SK-N-SH (cell line): ENCODE measurements at regions not wholly inside any gene's neighbourhood (a gene's known extent, or its start where the extent isn't known, plus 50 kb on each side); places are given as distances from the start of the nearest gene placed in this dataset.

Source experiments
- MXI1 ChIP-seq: IDR thresholded peaks from 2 replicates; pipeline ENCODE4 v1.6.1; 2012; ENCODE audit warnings: mild to moderate bottlenecking, low read depth, low read length, improper control_type of control experiment
- POLR2AphosphoS5 ChIP-seq: IDR thresholded peaks from 2 replicates; pipeline ENCODE4 v1.6.1; 2012; ENCODE audit warnings: low read depth, low read length
- USF2 ChIP-seq: fragments of 150-350 bp; IDR thresholded peaks from 2 replicates; pipeline ENCODE4 v1.6.1; 2017; ENCODE audit warnings: antibody characterized with exemption, low read length, low read depth, borderline replicate concordance
- TF ChIP-seq, protein P1 (sequence below): fragments of 200-600 bp; sonication (generic); IDR thresholded peaks from 2 replicates; pipeline ENCODE4 v1.6.1; 2017; ENCODE audit warnings: antibody characterized with exemption, mild to moderate bottlenecking, moderate library complexity
- TF ChIP-seq, protein P2 (sequence below): IDR thresholded peaks from 2 replicates; pipeline ENCODE4 v1.6.1; 2012; ENCODE audit warnings: mild to moderate bottlenecking, low read depth, low read length, moderate library complexity

DNA sequence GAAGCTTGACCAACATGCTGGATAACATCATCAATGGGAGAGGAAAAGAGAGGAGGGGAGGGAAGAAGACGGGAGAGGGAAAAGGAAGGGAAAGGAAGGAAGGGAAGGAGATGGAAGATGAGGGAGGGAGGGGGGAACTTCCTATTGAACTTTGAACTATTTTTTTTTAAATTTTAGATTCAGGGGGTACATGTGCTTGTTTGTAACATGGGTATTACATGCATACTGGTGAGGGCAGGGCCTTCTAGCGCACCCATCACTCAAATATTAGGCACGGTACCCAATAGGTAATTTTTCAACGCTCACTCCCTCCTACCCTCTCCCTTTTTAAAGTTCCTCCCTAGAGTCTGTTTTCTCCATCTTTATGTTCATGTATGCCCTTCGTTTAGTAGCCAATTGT is 383.2 kb upstream of the XYLT1 start:
- no peak for TF ChIP-seq MXI1
- TF ChIP-seq, protein P1, sequence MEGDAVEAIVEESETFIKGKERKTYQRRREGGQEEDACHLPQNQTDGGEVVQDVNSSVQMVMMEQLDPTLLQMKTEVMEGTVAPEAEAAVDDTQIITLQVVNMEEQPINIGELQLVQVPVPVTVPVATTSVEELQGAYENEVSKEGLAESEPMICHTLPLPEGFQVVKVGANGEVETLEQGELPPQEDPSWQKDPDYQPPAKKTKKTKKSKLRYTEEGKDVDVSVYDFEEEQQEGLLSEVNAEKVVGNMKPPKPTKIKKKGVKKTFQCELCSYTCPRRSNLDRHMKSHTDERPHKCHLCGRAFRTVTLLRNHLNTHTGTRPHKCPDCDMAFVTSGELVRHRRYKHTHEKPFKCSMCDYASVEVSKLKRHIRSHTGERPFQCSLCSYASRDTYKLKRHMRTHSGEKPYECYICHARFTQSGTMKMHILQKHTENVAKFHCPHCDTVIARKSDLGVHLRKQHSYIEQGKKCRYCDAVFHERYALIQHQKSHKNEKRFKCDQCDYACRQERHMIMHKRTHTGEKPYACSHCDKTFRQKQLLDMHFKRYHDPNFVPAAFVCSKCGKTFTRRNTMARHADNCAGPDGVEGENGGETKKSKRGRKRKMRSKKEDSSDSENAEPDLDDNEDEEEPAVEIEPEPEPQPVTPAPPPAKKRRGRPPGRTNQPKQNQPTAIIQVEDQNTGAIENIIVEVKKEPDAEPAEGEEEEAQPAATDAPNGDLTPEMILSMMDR, result no peak
- TF ChIP-seq, protein P2, sequence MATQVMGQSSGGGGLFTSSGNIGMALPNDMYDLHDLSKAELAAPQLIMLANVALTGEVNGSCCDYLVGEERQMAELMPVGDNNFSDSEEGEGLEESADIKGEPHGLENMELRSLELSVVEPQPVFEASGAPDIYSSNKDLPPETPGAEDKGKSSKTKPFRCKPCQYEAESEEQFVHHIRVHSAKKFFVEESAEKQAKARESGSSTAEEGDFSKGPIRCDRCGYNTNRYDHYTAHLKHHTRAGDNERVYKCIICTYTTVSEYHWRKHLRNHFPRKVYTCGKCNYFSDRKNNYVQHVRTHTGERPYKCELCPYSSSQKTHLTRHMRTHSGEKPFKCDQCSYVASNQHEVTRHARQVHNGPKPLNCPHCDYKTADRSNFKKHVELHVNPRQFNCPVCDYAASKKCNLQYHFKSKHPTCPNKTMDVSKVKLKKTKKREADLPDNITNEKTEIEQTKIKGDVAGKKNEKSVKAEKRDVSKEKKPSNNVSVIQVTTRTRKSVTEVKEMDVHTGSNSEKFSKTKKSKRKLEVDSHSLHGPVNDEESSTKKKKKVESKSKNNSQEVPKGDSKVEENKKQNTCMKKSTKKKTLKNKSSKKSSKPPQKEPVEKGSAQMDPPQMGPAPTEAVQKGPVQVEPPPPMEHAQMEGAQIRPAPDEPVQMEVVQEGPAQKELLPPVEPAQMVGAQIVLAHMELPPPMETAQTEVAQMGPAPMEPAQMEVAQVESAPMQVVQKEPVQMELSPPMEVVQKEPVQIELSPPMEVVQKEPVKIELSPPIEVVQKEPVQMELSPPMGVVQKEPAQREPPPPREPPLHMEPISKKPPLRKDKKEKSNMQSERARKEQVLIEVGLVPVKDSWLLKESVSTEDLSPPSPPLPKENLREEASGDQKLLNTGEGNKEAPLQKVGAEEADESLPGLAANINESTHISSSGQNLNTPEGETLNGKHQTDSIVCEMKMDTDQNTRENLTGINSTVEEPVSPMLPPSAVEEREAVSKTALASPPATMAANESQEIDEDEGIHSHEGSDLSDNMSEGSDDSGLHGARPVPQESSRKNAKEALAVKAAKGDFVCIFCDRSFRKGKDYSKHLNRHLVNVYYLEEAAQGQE, result no peak
- no peak for TF ChIP-seq POLR2AphosphoS5
- TF ChIP-seq USF2, result no peak
